Thymus (tissue), 11 donors: ENCODE measurements at regions not wholly inside any gene's neighbourhood (a gene's known extent, or its start where the extent isn't known, plus 50 kb on each side); places are given as distances from the start of the nearest gene placed in this dataset.

Experiments used
- DNase-seq, 9 donors: peaks; one replicate each; pipeline ENCODE4 v3.0.0-alpha.2; 2013; ENCODE audit warnings: low spot score in 9 of 9, low read depth in 6 of 9, missing footprints in 1 of 9
- H3K27ac ChIP-seq, 2 donors: one replicate each; pipeline ENCODE4 v1.5.1; 2013; ENCODE audit warnings: control low read depth in 1 of 2, low read depth in 1 of 2, low read length in 1 of 2, mild to moderate bottlenecking in 1 of 2, moderate library complexity in 1 of 2
- H3K27me3 ChIP-seq, 2 donors: one replicate each; pipeline ENCODE4 v1.5.1; 2013; ENCODE audit warnings: low read length in 1 of 2; ENCODE audit not compliant: control insufficient read depth in 2 of 2, insufficient read depth in 1 of 2
- H3K36me3 ChIP-seq, 2 donors: one replicate each; pipeline ENCODE4 v1.5.1; 2013; ENCODE audit warnings: low read length in 1 of 2, mild to moderate bottlenecking in 1 of 2, moderate library complexity in 1 of 2; ENCODE audit not compliant: control insufficient read depth in 2 of 2, insufficient read depth in 2 of 2
- H3K4me1 ChIP-seq, 2 donors: one replicate each; pipeline ENCODE4 v1.5.1; 2013; ENCODE audit warnings: low read length in 2 of 2; ENCODE audit not compliant: control insufficient read depth in 2 of 2, insufficient read depth in 2 of 2
- H3K4me3 ChIP-seq, 2 donors: one replicate each; pipeline ENCODE4 v1.5.1; 2013; ENCODE audit warnings: low read length in 2 of 2, control low read depth in 1 of 2, mild to moderate bottlenecking in 1 of 2
- H3K9me3 ChIP-seq, 2 donors: one replicate each; pipeline ENCODE4 v1.5.1; 2013; ENCODE audit warnings: low read length in 1 of 2, mild to moderate bottlenecking in 1 of 2; ENCODE audit not compliant: control insufficient read depth in 2 of 2, insufficient read depth in 1 of 2
- WGBS: extraction: QIAGEN DNeasy Blood & Tissue Kit; methylation state at CpG from one replicate; pipeline ENCODE4 v1.1.7; 2013; 5-methylcytosine and 5-hydroxymethylcytosine counted together
- donor health status: healthy.

GRCh38 chr2:144812288-144812687 lies 292.4 kb upstream of the ZEB2 start:
- Histone ChIP-seq H3K4me1 (no peaks in the 10 kb centered on the region), H3K27ac (no peak overlapping the region), H3K27me3 (no peaks in the 10 kb centered on the region), H3K4me3 (no peak overlapping the region), H3K9me3 (no peaks in the 10 kb centered on the region), H3K36me3 (no peaks in the 10 kb centered on the region)
- no peak for DNase-seq
- 98% methylated on average over 6 of the region's 6 CpGs for WGBS

GRCh38 chr2:144801766-144802165 lies 281.8 kb upstream of the ZEB2 start:
- no peaks in the 10 kb centered on the region for H3K4me1 ChIP-seq
- 94% methylated on average over 2 of the region's 2 CpGs for WGBS

GRCh38 chr2:144801325-144801724 lies 281.4 kb upstream of the ZEB2 start:
- Histone ChIP-seq H3K9me3 (no peaks in the 10 kb centered on the region), H3K27me3 (no peaks in the 10 kb centered on the region), H3K4me3 (no peak overlapping the region), H3K36me3 (no peaks in the 10 kb centered on the region), H3K27ac (no peak overlapping the region), H3K4me1 (no peaks in the 10 kb centered on the region)
- WGBS, result 98% methylated on average over 1 of the region's 1 CpG
- no peak for DNase-seq

More at GRCh38 chr2:144801766-144802165, 281.8 kb upstream of the ZEB2 start:
- Histone ChIP-seq H3K27me3 (no peaks in the 10 kb centered on the region), H3K4me3 (no peak overlapping the region), H3K27ac (no peak overlapping the region), H3K36me3 (no peaks in the 10 kb centered on the region), H3K9me3 (no peaks in the 10 kb centered on the region)
- DNase-seq, result no peak

- 95% methylated on average over 3 of the region's 3 CpGs for WGBS
- no peak for DNase-seq
- Histone ChIP-seq H3K27ac (no peak overlapping the region), H3K36me3 (no peaks in the 10 kb centered on the region), H3K4me3 (no peak overlapping the region), H3K9me3 (no peaks in the 10 kb centered on the region), H3K4me1 (no peaks in the 10 kb centered on the region), H3K27me3 (no peaks in the 10 kb centered on the region)
Observed at GRCh38 chr2:144798989-144799388, 279.1 kb upstream of the ZEB2 start.

- 98% methylated on average over 2 of the region's 2 CpGs for WGBS
- no peaks in the 10 kb centered on the region for H3K4me1 ChIP-seq
- no peak overlapping the region for H3K4me3 ChIP-seq
- no peak overlapping the region for H3K27ac ChIP-seq
- no peaks in the 10 kb centered on the region for H3K27me3 ChIP-seq
- no peaks in the 10 kb centered on the region for H3K36me3 ChIP-seq
- H3K9me3 ChIP-seq, result no peaks in the 10 kb centered on the region
- no peak for DNase-seq
Observed at GRCh38 chr2:144798034-144798433, 278.1 kb upstream of the ZEB2 start.

GRCh38 chr2:144796936-144797335 lies 277.0 kb upstream of the ZEB2 start:
- 97% methylated on average over 3 of the region's 3 CpGs for WGBS
- Histone ChIP-seq H3K4me3 (no peak overlapping the region), H3K27me3 (no peaks in the 10 kb centered on the region), H3K9me3 (no peaks in the 10 kb centered on the region), H3K4me1 (no peaks in the 10 kb centered on the region), H3K36me3 (no peaks in the 10 kb centered on the region), H3K27ac (no peak overlapping the region)
- no peak for DNase-seq

GRCh38 chr2:144796164-144796563 lies 276.2 kb upstream of the ZEB2 start:
- H3K36me3 ChIP-seq, result no peaks in the 10 kb centered on the region
- no peaks in the 10 kb centered on the region for H3K27me3 ChIP-seq
- WGBS, result 97% methylated on average over 2 of the region's 2 CpGs
- no peaks in the 10 kb centered on the region for H3K9me3 ChIP-seq
- H3K4me1 ChIP-seq, result no peaks in the 10 kb centered on the region
- DNase-seq, result no peak
- H3K27ac ChIP-seq, result no peak overlapping the region
- no peak overlapping the region for H3K4me3 ChIP-seq

GRCh38 chr2:144785253-144785652 lies 265.3 kb upstream of the ZEB2 start:
- no peaks in the 10 kb centered on the region for H3K4me1 ChIP-seq
- H3K4me3 ChIP-seq, result no peak overlapping the region
- peaks cover 0 to 5% of the 10 kb centered on the region in 2 donors for H3K9me3 ChIP-seq
- no peak overlapping the region for H3K27ac ChIP-seq
- no peaks in the 10 kb centered on the region for H3K27me3 ChIP-seq
- WGBS, result 96% methylated on average over 5 of the region's 5 CpGs
- H3K36me3 ChIP-seq, result no peaks in the 10 kb centered on the region
- DNase-seq, result no peak

- no peaks in the 10 kb centered on the region for H3K36me3 ChIP-seq
Observed at GRCh38 chr2:144780983-144781382, 261.1 kb upstream of the ZEB2 start.

GRCh38 chr2:144776766-144777165 lies 256.8 kb upstream of the ZEB2 start:
- H3K36me3 ChIP-seq, result no peaks in the 10 kb centered on the region
- H3K27me3 ChIP-seq, result no peaks in the 10 kb centered on the region
- no peaks in the 10 kb centered on the region for H3K9me3 ChIP-seq
- no peak for DNase-seq
- H3K4me3 ChIP-seq, result no peak overlapping the region
- no peak overlapping the region for H3K27ac ChIP-seq
- H3K4me1 ChIP-seq, result no peaks in the 10 kb centered on the region

More at GRCh38 chr2:144780983-144781382, 261.1 kb upstream of the ZEB2 start:
- peaks cover 0 to 5% of the 10 kb centered on the region in 2 donors for H3K9me3 ChIP-seq
- 79% methylated on average over 3 of the region's 3 CpGs for WGBS
- H3K27me3 ChIP-seq, result no peaks in the 10 kb centered on the region
- DNase-seq, result no peak
- H3K4me3 ChIP-seq, result no peak overlapping the region
- no peaks in the 10 kb centered on the region for H3K4me1 ChIP-seq
- no peak overlapping the region for H3K27ac ChIP-seq
